Common myeloid progenitor, CD34-positive (primary cell): ENCODE measurements at regions not wholly inside any gene's neighbourhood (a gene's known extent, or its start where the extent isn't known, plus 50 kb on each side); places are given as distances from the start of the nearest gene placed in this dataset.

Source experiments
- CTCF ChIA-PET: fragments of 350-600 bp; sonication (Branson Sonifier 250); formaldehyde crosslinking; loops from one replicate; lab custom pipeline; 2021; ENCODE audit warnings: antibody characterized with exemption; lab: Charles Lee
- POLR2A ChIA-PET: fragments of 350-600 bp; sonication (Branson Sonifier 250); formaldehyde crosslinking; loops from one replicate; lab custom pipeline; 2021; ENCODE audit warnings: antibody characterized with exemption; lab: Charles Lee
- DNase-seq, 3 donors: peaks; one replicate each; pipeline versions ENCODE4 v3.0.0 to v3.0.0-alpha.2; 2013
- H3K27ac ChIP-seq, 2 experiments: 1 replicate in 1 of 2; 2 replicates in 1 of 2; pipeline ENCODE4 v1.7.0; 2013; ENCODE audit warnings: inconsistent platforms in 2 of 2, low read length in 2 of 2, mild to moderate bottlenecking in 2 of 2, low read depth in 1 of 2, moderate library complexity in 1 of 2; ENCODE audit not compliant: severe bottlenecking in 2 of 2, insufficient read depth in 1 of 2, poor library complexity in 1 of 2
- H3K27me3 ChIP-seq, 5 experiments: replicated peaks in 2 of 5; 1 replicate in 3 of 5; 2 replicates in 2 of 5; pipeline versions ENCODE4 v1.6.1 to v1.7.0; 2013; ENCODE audit warnings: low read length in 4 of 5, mild to moderate bottlenecking in 2 of 5, moderate library complexity in 2 of 5, inconsistent platforms in 1 of 5; ENCODE audit not compliant: insufficient read depth in 5 of 5, control insufficient read depth in 4 of 5
- H3K36me3 ChIP-seq, 4 experiments: 1 replicate in 2 of 4; 2 replicates in 2 of 4; pipeline versions ENCODE4 v1.6.1 to v1.7.0; 2013; ENCODE audit warnings: low read length in 3 of 4, control low read depth in 1 of 4, mild to moderate bottlenecking in 1 of 4; ENCODE audit not compliant: control insufficient read depth in 4 of 4, insufficient read depth in 4 of 4
- H3K4me1 ChIP-seq, 4 experiments: 1 replicate in 3 of 4; 2 replicates in 1 of 4; pipeline versions ENCODE4 v1.6.1 to v1.7.1; 2013; ENCODE audit warnings: low read length in 3 of 4, mild to moderate bottlenecking in 3 of 4, control low read depth in 1 of 4, inconsistent platforms in 1 of 4, moderate library complexity in 1 of 4; ENCODE audit not compliant: control insufficient read depth in 4 of 4, insufficient read depth in 4 of 4; ENCODE audit errors: control extremely low read depth in 1 of 4
- H3K4me3 ChIP-seq, 7 experiments: 1 replicate in 4 of 7; 2 replicates in 3 of 7; pipeline versions ENCODE4 v1.5.1 to v1.7.0; 2013; ENCODE audit warnings: mild to moderate bottlenecking in 7 of 7, low read length in 6 of 7, moderate library complexity in 6 of 7, inconsistent platforms in 2 of 7, low read depth in 2 of 7, control low read depth in 1 of 7; ENCODE audit not compliant: insufficient read depth in 4 of 7, control insufficient read depth in 1 of 7; ENCODE audit errors: extremely low read depth in 1 of 7
- H3K9me3 ChIP-seq, 5 experiments: 1 replicate in 4 of 5; 2 replicates in 1 of 5; pipeline versions ENCODE4 v1.6.1 to v1.7.1; 2013; ENCODE audit warnings: low read length in 4 of 5, mild to moderate bottlenecking in 2 of 5, inconsistent platforms in 1 of 5, low read depth in 1 of 5, moderate library complexity in 1 of 5; ENCODE audit not compliant: control insufficient read depth in 4 of 5, insufficient read depth in 2 of 5; ENCODE audit errors: control extremely low read depth in 1 of 5
- WGBS: methylation state at CpG from one replicate; pipeline ENCODE4 v1.1.5; 2013; ENCODE audit not compliant: insufficient coverage; 5-methylcytosine and 5-hydroxymethylcytosine counted together

DNA sequence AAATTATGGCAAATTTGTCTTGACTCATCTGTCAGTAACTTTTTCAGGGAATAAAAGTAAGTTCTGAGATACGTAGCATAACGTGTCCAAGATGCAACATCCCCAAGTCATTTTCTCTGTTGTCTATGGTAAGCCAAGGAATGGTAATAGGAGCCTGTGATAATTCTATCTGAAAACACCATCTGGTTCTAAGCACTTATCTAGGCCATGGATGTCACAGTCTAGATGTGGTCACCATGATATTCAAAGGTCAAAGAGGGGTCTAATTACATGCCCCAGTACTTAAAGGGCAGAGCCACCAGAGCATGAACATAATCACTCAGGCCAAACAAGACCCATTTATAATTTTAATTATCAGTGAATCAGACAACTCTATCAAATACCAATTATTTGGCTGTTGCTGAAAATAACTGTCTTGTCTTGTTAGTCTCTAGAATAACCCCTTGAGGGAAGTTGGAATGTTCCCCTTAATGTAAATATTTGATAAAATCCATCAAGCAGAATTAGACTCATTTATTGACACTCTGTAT, 225.1 kb upstream of the MPPED2 start:
- Histone ChIP-seq H3K36me3 (no peaks in the 10 kb centered on the region), H3K27ac (no peak overlapping the region), H3K9me3 (no peaks in the 10 kb centered on the region), H3K27me3 (no peaks in the 10 kb centered on the region), H3K4me3 (no peak overlapping the region), H3K4me1 (no peaks in the 10 kb centered on the region)
- no peak for DNase-seq
- CTCF ChIA-PET, result no interaction called here
- POLR2A ChIA-PET, result no interaction called here
- 83% methylated on average over 1 of the region's 2 CpGs for WGBS

DNA sequence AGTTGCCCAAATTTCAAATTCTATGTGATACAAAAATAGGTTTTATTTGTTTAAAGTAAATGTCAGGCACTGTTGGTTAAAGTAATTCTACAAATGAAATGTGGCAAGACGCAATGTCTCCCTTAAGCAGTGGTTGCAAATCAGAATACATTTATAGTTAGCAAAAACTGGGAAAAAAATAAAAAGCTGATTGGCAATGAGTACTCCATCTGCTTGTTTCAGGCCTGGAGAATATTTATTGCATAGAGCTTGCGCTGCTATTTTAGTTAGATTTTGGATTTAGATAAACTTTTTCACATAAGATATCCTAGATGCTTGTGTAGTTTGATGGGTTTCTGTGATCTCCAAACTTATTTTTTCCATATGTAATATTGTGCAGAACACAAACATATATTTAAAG, 224.0 kb upstream of the MPPED2 start:
- no peak overlapping the region for H3K4me3 ChIP-seq
- no peak overlapping the region for H3K27ac ChIP-seq
- POLR2A ChIA-PET, result no interaction called here
- H3K4me1 ChIP-seq, result no peaks in the 10 kb centered on the region
- H3K9me3 ChIP-seq, result no peaks in the 10 kb centered on the region
- DNase-seq, result no peak
- CTCF ChIA-PET, result no interaction called here
- no peaks in the 10 kb centered on the region for H3K27me3 ChIP-seq
- H3K36me3 ChIP-seq, result no peaks in the 10 kb centered on the region
- WGBS, result 100% methylated on average over 1 of the region's 2 CpGs

DNA sequence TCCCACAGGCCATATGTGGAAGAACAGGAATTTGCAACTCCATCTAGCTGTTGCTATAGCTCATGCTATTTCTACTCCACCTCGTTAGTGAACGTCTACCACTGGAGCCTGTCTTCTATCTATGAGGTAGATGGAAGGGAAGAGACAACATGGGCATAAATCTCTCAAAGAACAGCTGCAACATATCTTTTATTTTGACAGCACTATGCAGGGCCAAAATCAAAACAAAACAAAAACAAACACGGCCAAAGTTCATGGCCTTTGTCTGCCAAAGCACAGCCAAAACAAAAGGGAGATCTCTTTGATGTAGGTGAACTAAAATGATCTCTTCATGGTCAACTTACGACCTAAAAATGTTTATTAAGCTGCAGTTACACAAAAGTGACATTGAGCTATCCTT, 215.2 kb upstream of the MPPED2 start:
- 67% methylated on average over 1 of the region's 4 CpGs for WGBS
- Histone ChIP-seq H3K4me3 (no peak overlapping the region), H3K4me1 (no peaks in the 10 kb centered on the region), H3K27ac (no peak overlapping the region), H3K27me3 (no peaks in the 10 kb centered on the region), H3K9me3 (no peaks in the 10 kb centered on the region), H3K36me3 (no peaks in the 10 kb centered on the region)
- CTCF ChIA-PET, result no interaction called here
- POLR2A ChIA-PET, result no interaction called here
- no peak for DNase-seq

DNA sequence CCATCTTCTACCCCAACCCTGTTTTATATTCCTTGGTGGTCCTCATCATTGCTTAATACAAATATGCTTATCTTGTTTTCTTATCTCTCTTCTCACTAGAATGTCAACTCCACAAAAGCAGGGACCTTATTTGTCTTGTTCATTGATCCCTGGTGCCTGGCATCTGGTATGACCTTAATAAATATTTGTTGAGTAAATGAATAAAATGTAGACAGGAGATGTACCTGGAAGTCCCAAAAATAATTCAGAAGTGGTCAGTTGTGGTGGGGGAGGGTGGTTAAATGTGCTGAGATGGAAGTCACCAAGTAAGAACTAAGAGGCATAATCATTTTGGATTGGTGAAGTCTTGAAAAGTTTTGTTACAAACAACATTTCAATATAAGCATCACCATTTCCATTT, 214.8 kb upstream of the MPPED2 start:
- DNase-seq, result no peak
- H3K4me1 ChIP-seq, result no peaks in the 10 kb centered on the region
- POLR2A ChIA-PET, result no interaction called here
- H3K36me3 ChIP-seq, result no peaks in the 10 kb centered on the region
- no peaks in the 10 kb centered on the region for H3K9me3 ChIP-seq
- CTCF ChIA-PET, result no interaction called here
- no peaks in the 10 kb centered on the region for H3K27me3 ChIP-seq
- H3K27ac ChIP-seq, result no peak overlapping the region
- H3K4me3 ChIP-seq, result no peak overlapping the region

DNA sequence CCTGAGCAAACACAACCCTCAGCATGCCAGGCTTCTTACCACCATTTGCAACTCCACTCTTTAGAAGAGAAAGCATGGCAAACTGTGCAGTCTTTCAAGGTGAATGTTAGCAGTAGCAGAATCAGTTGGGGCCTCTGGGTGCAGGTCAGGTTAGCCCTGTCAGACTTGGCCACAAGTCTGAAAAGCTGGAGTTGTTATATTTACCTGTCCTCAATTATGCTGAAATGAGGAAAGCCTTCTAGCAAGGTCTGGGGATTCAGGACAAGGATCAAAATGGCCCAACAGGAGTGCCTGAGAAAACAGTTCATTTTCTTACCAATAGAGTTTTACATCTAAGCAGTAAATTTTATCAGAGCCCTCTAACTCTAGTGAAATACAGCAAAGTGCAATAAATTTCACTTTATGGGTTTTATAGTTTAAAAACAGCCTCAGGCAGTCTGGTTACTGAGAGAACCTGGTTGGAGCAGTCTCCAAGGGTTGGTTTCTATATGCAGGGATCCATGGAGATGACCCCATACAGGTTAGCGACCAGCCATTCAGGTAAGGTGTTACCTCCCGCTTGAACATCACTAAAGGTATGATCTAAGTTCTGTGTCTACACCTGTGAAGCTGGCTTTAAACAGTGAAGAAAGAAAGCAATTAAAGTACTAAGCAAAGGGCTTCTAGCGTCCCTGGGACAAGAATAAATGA, 212.5 kb upstream of the MPPED2 start:
- no peaks in the 10 kb centered on the region for H3K4me1 ChIP-seq
- no peak for DNase-seq
- no peak overlapping the region for H3K4me3 ChIP-seq
- H3K36me3 ChIP-seq, result no peaks in the 10 kb centered on the region
- no peak overlapping the region for H3K27ac ChIP-seq
- ChIA-PET POLR2A (no interaction called here), CTCF (no interaction called here)
- no peaks in the 10 kb centered on the region for H3K9me3 ChIP-seq
- WGBS, result 94% methylated on average over 3 of the region's 3 CpGs
- H3K27me3 ChIP-seq, result no peaks in the 10 kb centered on the region

DNA sequence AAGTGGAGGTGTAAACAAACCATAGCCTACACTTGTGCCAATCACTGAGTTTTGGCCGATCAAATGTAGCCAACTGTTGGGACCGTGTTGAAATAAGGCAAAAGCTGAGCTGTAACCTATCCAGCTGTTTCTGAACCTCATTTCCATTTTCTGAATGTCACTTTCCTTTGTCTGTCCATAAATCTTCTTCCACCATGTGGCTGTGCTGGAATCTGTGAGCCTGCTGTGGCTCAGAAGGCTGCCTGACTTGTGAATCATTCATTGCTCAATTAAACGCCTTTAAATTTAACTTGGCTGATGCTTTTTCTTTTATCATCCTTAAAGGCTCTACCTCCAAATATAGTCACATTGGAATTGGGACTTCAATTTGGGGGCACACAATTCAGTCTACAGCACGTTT, 203.1 kb upstream of the MPPED2 start:
- ChIA-PET POLR2A (no interaction called here), CTCF (no interaction called here)
- Histone ChIP-seq H3K27ac (no peak overlapping the region), H3K4me1 (no peaks in the 10 kb centered on the region), H3K36me3 (no peaks in the 10 kb centered on the region), H3K27me3 (no peaks in the 10 kb centered on the region), H3K4me3 (no peak overlapping the region), H3K9me3 (no peaks in the 10 kb centered on the region)
- WGBS, result 91% methylated on average over 4 of the region's 4 CpGs
- no peak for DNase-seq

DNA sequence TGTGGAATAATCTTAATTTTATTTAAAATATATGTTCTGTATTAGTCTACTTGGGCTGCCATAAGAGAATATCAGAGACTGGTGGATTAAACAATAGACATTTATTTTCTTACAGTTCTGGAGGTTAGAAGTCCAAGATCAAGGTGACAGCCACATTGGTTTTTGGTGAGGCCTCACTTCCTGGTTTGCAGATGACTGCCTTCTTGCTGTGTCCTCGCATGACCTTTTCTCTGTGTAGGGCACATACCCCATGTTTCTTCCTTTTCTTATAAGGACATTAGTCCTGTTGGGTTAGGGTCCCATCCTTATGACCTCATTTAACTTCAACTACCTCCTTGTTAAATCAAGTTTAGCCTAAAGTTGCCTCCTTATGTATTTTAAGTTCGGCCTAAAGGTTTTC, 202.7 kb upstream of the MPPED2 start:
- Histone ChIP-seq H3K27ac (no peak overlapping the region), H3K9me3 (no peaks in the 10 kb centered on the region), H3K4me3 (no peak overlapping the region), H3K27me3 (peaks cover 0 to 2% (median 0%) of the 10 kb centered on the region in 5 experiments), H3K36me3 (no peaks in the 10 kb centered on the region), H3K4me1 (no peaks in the 10 kb centered on the region)
- POLR2A ChIA-PET, result no interaction called here
- no peak for DNase-seq
- CTCF ChIA-PET, result no interaction called here
- 100% methylated on average over 1 of the region's 2 CpGs for WGBS
